COR-L47 (cell line): ENCODE measurements at regions not wholly inside any gene's neighbourhood (a gene's known extent, or its start where the extent isn't known, plus 50 kb on each side); places are given as distances from the start of the nearest gene placed in this dataset.
"Not testable (repeated sequence)": the region's sequence is repeated elsewhere in the genome, so short reads cannot be mapped to it uniquely, and the experiment has no call there.

Experiments used
- DNase-seq: peaks from one replicate; lab custom pipeline; 2025; lab: John Stamatoyannopoulos, UW

GRCh38 chr2:242027676-242028450 lies 158.3 kb downstream of the RTP5 start:
- no peak for DNase-seq

- no peak for DNase-seq
Measured at GRCh38 chr2:242029422-242030225, 160.1 kb downstream of the RTP5 start.

- DNase-seq, result no peak
Measured at GRCh38 chr2:242030226-242030575, 160.7 kb downstream of the RTP5 start.

- no peak for DNase-seq
Measured at GRCh38 chr2:242030858-242031257, 161.3 kb downstream of the RTP5 start.

- no peak for DNase-seq
Measured at GRCh38 chr2:242031481-242032019, 162.0 kb downstream of the RTP5 start.

GRCh38 chr2:242032780-242033656 lies 163.5 kb downstream of the RTP5 start:
- no peak for DNase-seq

- no peak for DNase-seq
Measured at GRCh38 chr2:242034138-242034537, 164.6 kb downstream of the RTP5 start.

GRCh38 chr2:242034996-242035814 lies 165.7 kb downstream of the RTP5 start:
- DNase-seq, result no peak

GRCh38 chr2:242035858-242036652 lies 166.5 kb downstream of the RTP5 start:
- DNase-seq, result no peak

GRCh38 chr2:242036653-242036950 lies 167.1 kb downstream of the RTP5 start:
- DNase-seq, result no peak

- DNase-seq, result no peak
Measured at GRCh38 chr2:242038166-242038927, 168.8 kb downstream of the RTP5 start.

- no peak for DNase-seq
Measured at GRCh38 chr2:242038928-242039341, 169.4 kb downstream of the RTP5 start.

GRCh38 chr2:242040303-242040655 lies 170.8 kb downstream of the RTP5 start:
- DNase-seq, result no peak

GRCh38 chr2:242040681-242041080 lies 171.2 kb downstream of the RTP5 start:
- DNase-seq, result no peak

GRCh38 chr2:242041816-242042215 lies 172.3 kb downstream of the RTP5 start:
- no peak for DNase-seq

- DNase-seq, result no peak
Measured at GRCh38 chr2:242043538-242044312, 174.2 kb downstream of the RTP5 start.

GRCh38 chr2:242044313-242044590 lies 174.7 kb downstream of the RTP5 start:
- DNase-seq, result no peak

GRCh38 chr2:242045596-242046144 lies 176.1 kb downstream of the RTP5 start:
- DNase-seq, result not testable (repeated sequence)

- DNase-seq, result no peak
Measured at GRCh38 chr2:242046206-242046826, 176.8 kb downstream of the RTP5 start.
